ENCODE measurements at regions not wholly inside any gene's neighbourhood (a gene's known extent, or its start where the extent isn't known, plus 50 kb on each side); places are given as distances from the start of the nearest gene placed in this dataset.

DNA sequence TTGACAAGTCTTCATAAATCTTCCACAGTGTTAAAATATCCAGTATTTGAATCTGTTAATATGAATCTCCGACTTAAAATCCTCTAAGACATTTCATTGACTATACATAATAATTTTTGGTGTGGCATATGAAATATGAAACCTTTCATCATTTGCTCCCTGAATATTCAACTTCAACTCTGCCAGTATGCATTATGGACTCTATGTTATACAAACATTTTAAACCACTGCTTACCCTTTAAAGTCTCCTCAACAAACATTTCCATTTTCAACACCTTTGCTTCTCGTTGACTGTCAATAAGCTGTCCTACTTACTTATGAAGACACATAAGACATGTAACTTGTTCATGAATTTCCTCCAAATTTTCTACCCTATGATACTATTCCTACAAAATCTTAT, 579.4 kb upstream of the SLITRK6 start:
- no peak for TF ChIP-seq ZBTB21 (CRISPR knock-in tag; IDR thresholded peaks at IDR 0.05)
- TF ChIP-seq ZHX1 (CRISPR knock-in tag; IDR thresholded peaks at IDR 0.05; ENCODE audit: low read depth) = no peak
- TF ChIP-seq ZNF616 (CRISPR knock-in tag; IDR thresholded peaks at IDR 0.05; ENCODE audit: low read depth) = no peak
- TF ChIP-seq, protein P1, sequence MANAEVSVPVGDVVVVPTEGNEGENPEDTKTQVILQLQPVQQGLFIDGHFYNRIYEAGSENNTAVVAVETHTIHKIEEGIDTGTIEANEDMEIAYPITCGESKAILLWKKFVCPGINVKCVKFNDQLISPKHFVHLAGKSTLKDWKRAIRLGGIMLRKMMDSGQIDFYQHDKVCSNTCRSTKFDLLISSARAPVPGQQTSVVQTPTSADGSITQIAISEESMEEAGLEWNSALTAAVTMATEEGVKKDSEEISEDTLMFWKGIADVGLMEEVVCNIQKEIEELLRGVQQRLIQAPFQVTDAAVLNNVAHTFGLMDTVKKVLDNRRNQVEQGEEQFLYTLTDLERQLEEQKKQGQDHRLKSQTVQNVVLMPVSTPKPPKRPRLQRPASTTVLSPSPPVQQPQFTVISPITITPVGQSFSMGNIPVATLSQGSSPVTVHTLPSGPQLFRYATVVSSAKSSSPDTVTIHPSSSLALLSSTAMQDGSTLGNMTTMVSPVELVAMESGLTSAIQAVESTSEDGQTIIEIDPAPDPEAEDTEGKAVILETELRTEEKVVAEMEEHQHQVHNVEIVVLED (CRISPR knock-in tag; IDR thresholded peaks at IDR 0.05; ENCODE audit: borderline replicate concordance) = no peak
- TF ChIP-seq CTCF (CRISPR knock-in tag; IDR thresholded peaks at IDR 0.05) = no peak
- no peak for TF ChIP-seq ZNF124 (CRISPR knock-in tag; IDR thresholded peaks at IDR 0.05)

Data from HepG2 (cell line).